ENCODE measurements at regions not wholly inside any gene's neighbourhood (a gene's known extent, or its start where the extent isn't known, plus 50 kb on each side); places are given as distances from the start of the nearest gene placed in this dataset.

DNA sequence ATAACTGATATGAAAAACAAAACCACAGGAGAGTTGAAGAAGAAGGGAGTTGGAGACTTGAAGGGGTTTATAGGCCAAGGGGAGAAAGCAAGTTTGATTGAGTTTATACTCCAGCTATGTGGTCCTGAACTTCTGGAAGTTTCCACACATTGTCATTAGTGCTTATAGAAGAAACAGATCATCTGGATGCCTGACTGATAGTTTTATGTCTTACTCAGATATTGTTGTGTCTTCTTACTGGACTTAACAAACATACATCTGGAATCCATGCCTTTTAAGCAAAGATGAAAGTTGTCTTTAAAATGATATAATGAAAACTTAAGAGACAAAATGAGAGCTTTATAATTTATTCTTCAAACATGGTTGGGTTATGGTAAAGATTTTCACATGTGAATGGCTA is 101.3 kb upstream of the FZD8 start:
- no peak for DNase-seq (ENCODE audit: low spot score)

DNA sequence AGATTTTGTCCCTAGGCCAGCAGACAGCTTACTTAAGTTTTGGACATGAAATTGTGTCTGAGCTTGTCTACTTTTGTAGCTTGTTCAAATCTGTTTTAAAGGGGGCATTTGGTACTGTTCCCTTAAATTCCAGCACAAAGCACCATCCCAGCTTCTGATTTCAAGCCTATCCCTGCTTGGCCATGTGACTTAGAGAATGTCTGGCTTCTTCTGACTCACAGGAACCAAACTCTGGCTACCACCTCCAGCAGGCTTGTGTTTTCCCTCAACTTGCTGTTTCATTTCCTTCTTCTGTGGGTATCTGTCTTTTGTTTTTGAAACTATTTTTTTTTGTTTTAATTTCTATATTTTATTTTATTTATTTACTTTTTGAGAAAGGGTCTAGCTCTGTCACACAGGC is 97.9 kb upstream of the FZD8 start:
- no peak for DNase-seq (ENCODE audit: low spot score)

DNA sequence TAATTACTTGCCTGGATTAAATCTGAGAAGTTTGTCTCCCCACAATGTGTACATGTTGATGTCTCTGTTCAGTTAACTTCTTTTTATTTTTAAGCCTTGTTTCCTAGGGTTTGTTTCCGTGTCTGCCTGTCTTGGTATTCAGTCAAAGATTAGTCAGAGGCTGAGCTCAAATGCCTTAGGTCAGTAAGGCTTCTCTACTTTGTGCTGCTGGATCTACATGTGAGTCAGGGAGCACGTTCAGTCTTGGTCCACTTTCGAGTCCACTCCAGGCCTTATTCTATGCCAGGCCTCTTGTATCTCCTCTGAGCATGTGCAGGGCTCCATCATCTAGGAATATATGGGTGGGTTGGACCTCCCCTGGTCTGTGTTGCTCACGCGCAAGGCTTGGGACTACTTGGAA is 93.3 kb upstream of the FZD8 start:
- no peak for DNase-seq (ENCODE audit: low spot score)

DNA sequence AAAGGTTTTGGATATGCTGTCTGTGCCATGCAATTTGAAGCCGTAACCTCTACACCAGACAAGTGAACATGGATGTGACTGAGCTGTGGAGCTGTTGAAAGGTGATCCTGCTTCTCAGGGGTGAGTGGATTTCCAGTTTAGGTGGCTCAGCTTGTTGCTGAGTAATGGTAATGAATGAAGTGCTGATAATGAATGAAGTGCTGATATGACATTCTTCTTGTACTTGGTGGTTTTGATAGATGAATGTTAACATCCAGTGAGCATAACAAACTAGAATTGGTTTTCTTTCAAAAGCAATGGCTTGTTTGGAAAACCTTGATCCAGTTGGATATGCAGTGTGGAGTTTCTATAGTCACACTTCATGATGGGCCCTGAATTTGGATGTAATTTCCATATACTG is 89.7 kb upstream of the FZD8 start:
- DNase-seq (ENCODE audit: low spot score), result no peak

DNA sequence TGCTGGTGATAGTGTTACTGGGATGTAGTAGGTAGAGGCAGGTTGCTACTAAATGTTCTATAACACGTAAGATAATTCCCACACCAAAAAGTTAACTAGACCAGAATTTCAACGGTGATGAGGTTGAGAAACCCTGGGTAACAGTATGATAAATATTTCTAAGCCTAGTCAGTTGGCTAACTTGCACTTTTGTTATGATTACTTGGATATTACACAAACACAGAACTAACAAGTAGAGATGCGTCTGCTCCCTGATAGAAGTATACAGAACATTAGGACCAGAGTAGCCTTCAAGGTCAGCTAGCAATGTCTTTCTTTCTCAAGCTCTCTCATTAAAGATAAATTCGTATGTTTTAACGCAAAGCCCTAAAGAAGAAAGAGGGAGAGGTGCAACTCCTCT is 86.2 kb upstream of the FZD8 start:
- DNase-seq (ENCODE audit: low spot score), result no peak

DNA sequence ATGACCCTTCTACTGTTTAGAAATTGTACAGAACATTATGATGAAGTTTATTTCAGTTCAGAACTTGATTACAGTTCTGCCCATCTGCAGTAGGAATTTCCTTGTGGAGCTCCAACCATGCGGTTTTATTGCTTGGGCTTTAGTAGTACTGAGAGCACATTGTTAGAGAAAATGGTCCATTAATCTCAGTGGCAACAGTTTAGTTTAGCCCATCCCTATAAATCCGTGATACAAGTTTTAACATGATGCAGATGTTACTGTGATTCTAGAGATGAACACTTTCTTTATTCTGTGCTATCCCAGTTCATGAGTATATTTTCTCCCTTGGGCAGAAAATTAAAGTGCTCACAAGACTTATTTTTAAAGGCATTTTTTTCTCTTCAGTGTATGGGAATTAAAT is 84.8 kb upstream of the FZD8 start:
- DNase-seq (ENCODE audit: low spot score), result no peak

DNA sequence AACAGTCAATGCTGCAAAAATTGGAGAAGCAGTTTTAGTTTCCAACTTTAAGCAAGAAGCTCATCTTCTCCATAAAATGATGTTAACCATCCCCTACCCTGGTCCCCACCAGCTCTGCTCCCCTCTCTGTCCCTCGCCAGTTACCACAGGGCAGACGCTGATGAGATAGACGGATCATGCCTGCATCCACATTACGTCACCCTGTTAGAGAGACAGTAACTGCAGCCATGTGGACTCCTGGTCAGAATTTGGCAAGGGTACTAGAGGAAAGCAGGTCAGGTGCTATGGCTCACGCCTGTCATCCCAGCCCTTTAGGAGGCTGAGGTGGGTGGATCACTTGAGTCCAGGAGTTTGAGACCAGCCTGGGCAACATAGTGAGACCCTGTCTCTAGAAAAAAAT is 81.9 kb upstream of the FZD8 start:
- no peak for DNase-seq (ENCODE audit: low spot score)

DNA sequence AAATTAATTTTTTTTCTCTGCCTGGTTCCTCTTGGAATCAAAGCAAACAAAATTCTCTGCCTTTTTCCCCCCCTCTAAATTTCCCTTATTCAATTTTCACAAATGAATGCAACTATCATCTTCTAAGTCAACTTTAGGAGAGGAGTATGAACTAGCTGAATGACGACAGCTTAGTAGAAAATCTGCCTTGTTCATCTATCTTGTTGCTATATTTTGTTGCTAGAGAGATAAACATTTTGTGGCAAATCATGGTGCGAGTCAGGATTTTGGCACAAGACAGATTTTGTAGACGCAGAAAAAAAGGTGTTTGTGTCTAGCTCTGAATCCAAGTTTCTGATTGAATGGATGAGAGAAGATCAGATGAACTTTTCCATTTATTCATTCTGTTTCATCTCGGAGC is 81.0 kb upstream of the FZD8 start:
- DNase-seq (ENCODE audit: low spot score), result no peak

DNA sequence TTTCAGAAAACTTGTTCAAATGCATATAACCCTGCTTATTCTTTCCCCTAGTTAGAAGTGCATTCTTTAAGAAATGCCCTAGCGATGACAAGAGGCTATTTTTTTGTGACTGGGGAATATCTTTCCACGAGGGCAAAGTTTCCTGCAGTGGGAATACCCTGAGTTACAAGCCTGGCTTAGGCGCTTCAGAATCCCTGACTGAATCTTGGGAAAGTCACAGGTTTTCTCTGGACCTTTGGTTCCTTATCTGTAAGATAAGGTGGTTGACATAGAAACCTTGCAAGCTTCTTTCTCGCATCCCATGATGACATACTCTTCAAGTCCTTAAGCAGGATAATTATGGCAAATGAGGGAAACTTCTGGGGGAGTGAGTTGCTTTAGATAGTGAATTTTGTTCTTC is 80.5 kb upstream of the FZD8 start:
- no peak for DNase-seq (ENCODE audit: low spot score)

DNA sequence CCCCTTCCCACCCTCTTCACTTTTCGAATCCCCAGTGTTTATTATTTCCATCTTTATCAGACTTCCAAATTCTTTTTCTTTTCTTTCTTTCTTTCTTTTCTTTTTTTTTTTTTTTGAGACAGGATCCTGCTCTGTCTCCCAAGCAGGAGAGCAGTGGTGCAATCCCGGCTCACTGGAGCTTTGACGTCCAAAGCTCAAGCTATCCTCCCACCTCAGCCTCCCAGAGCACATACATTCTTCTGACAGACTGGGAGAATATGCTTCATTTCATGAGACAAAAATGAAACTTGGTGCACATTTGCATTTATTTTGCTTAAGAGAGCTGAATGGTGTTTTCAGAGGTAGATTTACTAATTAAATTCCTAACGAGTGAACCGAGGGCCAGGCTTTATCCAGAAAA is 80.1 kb upstream of the FZD8 start:
- no peak for DNase-seq (ENCODE audit: low spot score)

DNA sequence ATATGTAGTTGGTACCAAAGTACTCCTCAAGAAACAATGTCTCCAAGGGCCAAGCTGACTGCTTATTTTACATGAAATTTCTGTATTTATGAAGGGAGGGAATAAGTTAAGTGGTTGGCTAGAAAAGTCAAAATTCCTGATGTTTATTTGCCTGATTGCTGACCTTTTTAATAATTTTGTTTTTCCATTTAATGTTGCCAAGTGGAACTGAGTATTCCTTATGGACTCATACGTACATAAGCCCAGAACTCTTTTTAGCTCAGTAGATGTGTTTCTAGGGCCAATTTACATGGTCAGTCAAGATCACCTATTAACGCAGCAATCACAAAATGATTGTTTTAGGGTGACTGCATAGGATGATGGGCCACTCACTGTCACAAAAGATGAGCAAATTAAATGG is 78.3 kb upstream of the FZD8 start:
- DNase-seq (ENCODE audit: low spot score), result no peak

DNA sequence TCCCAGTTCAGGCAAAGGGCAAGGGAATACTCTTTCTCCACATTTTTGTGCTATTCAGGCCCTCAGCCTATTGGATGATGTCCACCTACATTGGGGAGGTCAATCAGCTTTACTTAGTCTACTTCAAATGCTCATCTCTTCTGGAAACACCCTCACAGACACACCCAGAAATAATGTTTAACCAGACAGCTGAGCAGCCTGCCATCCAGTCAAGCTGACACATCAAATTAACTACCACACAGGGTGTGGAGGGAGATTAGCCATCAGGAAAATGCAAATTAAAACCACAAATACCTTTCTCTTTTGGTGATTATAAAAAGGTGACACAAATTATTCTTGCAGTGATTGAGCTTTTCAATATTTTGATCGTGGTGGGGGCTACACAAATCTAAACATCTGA is 74.7 kb upstream of the FZD8 start:
- no peak for DNase-seq (ENCODE audit: low spot score)

DNA sequence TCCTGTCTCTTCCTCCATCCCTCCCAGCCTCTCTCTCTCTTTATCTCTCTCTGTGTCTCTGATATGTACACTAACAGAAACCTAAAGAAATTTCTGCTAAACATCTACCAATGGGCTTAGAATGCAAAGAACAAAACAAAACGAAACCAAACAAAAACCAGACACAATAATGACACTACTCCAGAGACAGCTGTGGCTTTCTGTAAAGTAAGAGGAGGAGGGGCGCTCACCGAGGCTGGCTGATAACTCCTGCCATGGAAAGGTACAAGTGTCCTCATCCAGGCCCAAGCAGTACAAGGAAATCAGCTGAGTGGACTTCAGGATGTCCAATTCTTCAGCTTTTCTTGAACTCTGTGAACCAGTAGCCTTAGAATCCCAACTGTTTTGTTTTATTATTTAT is 70.4 kb upstream of the FZD8 start:
- no peak for DNase-seq (ENCODE audit: low spot score)

DNA sequence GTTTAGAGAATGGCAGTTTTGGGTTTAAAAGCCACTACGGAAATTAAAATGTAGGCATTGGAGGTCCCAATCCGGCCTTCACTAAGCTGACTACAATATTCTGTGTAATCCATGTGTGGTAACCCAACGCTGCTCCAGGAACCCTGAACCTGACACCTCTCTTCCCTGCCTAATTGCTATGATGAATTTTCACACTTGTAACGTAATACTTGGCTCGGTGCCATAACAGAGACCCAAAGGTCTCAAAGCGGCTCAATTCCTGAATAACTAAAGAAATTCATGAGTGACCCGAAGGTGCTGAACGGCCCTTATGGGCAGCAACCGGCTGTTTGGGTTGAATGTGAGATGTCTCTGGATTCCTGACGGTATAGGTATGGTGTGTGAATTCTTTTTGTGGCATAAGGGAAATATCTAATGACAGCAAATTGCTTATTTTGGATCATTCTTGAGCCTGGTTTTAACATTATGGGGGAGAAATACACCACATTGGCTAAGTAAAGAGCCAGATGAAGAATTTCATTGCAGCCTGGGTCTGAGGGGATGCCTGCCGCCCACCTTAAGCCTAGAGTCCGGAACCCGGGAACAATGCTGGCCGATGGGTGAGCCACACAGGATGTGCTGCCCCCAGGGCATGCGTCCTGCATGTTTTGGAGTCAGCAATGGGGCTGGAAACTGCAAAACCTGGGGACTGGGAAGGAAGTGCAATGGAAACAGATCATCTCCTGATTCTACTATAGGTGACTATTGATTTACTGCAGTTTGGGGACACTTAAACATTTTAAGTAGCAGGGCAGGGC is 69.7 kb upstream of the FZD8 start:
- DNase-seq (ENCODE audit: low spot score), result no peak

DNA sequence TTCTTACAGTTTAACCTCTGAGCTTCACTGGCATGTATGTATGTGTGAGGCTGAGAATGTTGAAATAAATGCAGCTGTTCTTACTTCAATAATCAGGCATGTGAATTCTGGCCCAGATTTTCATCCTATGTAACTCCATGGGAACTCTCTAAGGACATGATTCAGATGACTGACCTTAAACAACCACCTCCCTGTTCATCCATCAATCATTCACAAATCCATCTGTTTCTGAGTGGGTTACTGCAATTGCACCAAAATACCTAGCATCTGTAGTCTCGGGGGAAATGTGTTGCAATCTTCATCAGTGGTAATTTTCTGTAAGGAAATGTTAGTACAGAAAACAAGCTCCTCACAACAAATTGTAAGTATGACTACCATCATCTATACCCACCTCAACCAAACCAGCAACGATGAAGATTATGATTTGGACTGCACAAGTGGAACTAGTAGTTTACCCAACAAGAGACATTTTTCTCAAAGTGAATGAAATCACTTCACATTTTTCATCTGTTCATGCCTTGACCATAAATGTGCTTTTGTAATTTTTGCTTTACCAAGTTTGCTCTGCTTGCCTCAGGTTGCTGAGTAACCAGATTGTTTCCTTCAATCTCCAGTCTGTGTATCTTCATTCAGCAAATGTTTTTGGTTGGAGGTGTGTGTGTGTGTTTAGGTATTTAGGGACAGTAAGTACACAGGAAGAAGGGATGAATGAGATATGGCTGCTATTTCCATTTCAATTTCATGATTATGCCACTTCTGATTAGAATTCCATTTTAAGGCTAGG is 65.7 kb upstream of the FZD8 start:
- DNase-seq (ENCODE audit: low spot score), result no peak

DNA sequence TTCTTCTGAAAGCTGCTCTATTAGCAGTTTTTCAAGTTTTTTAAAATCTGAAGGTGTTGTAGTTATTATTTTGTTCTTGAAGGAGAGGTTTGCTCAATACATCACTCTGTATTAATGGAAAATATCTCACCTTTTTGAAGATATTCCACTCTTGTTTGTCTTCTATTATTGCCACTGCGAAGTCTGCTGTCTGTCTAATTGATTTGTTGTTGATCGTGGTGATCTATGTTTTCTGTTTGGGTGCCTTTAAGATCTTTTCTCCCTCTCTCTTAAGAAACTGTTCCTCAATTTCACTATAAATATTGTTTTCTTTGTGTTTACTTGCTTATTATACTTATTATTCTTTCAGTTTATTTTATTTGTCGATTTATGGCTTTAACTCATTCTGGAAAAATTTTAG is 64.9 kb upstream of the FZD8 start:
- DNase-seq (ENCODE audit: low spot score), result no peak

DNA sequence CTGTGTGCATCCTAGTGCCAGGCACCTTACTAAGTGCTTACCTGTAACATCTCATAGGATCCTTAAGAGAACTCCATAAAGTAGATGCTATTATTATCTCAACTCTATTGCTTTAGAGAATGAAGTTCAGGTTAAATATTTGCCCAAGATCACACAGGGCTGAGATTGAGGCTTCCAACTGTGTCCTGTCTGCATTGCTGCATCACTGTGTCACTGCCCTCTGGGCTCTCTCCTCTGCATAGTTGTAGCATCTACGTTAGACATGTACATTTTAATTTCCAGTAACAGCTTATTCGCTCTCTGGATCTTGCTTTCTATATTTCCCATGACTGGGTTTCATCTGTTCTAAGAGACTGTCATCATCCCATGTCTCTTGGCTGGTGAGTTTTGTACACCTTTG is 63.6 kb upstream of the FZD8 start:
- DNase-seq (ENCODE audit: low spot score), result no peak

DNA sequence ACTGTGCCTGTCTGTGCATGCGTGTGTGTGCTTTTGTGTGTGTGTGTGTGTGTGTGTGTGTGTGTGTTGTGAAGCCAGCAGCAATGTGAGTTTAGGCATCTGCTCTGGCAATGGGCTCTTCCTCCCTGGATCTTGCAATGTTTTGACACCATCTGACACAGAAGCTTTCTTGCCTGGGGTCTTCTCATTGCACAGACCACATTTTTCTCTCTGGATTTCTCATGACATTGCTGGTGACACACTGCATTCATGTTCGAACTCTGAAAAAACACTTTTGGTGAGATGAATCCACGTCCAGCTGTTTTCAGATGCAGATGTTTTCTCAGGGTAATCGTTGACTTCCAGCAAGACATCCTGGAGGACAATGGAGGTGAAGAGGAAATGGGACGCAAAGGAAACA is 63.0 kb upstream of the FZD8 start:
- DNase-seq (ENCODE audit: low spot score), result no peak

DNA sequence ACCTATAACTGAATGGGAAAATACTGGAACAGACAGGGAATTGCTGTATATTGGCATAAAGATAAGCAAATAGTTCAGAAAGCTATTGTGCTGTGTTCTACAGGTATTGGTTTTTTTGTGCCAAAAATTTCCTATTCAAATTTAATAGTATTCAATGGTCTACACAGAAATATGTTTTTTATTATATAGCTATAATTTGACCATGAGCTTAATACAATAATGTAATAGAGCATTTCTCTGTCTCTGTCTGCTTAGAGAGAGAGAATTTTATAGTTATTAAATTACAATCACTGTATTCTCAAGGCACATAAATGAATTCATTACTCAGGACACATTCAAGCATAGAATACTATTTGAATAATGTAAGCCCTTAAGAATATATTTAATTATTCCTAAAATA is 62.3 kb upstream of the FZD8 start:
- DNase-seq (ENCODE audit: low spot score), result no peak

DNA sequence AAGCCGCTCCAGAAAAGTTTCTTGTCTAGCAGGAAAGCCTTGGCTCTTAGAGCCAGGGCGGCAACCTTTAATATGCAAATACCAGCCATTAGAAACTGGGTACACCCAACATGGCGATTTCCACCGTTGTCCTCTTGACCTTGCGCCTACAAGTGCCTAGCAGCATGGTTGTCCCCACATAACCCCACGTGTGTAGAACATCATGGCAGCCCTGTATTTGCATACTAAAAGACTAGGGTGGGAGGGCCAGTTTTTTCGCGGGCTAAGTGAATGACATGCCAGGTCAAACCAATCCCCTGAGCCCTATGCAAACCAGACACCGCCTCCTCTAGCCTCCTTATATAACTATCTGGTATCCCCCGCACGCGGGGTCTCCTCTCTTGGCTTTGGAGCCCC is 58.4 kb upstream of the FZD8 start:
- DNase-seq (ENCODE audit: low spot score), result no peak

DNA sequence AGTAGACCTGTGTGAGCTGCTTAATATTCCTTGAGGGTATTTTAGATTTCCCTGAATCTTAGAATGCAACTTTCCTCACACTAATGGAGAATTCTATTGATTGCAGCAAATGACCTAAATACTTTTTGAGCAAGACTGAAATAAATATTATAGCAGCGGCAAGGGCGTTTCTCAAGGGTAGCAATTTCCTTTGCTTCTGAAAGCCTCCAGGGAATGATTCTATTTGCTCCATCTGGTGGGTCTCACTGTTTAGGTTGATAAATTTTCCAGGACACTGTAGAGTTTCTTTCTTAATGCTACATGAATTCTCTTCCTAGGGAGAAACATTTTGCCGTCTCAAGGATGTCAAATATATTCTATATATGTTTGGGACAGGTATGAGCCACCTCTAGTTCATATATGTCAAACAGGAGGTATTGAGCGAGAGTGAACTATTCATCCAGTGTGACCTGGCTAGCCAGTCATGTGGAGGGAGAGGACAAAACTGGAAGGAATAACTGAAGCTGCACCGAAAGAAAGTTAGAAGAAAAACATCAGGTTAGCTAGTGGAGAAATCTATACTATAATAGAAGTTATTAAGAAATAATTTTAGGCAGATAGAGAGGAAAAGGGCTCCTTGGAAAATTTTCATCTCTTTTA is 57.9 kb upstream of the FZD8 start:
- no peak for DNase-seq (ENCODE audit: low spot score)

DNA sequence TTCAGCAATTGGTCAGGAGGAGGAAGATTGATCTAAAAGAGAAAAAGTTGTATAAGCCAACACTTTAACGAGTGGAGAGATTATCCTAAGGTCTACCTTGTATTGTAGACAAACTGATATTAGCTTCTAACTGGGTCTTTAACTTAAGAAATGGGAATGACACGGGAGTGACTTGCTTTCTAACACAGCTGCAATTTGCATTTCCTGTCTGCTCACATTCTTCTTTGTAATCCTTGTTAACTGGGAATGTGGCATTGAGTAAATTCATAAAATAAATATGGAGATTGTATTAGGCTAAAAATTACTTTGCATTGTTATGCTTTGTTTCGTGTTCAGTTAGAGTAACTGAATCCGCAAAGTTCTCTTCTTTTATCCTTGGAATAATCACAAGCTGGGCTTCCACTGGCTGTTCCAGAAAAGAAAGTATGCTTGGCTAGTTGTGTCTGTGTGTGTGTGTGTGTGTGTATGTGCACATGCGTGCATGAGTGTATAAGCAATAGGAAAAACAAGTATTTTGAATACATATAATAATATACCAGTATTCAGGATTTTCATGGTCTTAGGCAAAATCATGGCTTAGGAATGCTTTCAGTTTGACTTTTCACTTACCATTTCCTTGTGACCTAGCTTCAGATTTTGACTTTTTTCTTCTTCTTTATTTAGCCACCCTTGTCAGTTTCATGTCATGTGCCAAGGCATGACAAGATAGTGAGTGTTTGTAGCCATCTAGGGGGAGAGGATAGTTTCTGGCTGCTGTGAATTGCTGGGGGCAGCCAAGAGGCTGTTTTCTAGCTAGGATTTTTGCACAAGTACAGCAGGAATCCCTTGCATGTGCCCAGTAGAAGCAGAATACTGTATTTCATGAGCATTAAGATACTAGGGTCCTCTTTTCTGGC is 54.5 kb upstream of the FZD8 start:
- DNase-seq (ENCODE audit: low spot score), result no peak
